HK-2 (cell line): ENCODE measurements at regions not wholly inside any gene's neighbourhood (a gene's known extent, or its start where the extent isn't known, plus 50 kb on each side); places are given as distances from the start of the nearest gene placed in this dataset.

Source experiments
- DNase-seq: peaks from one replicate; pipeline ENCODE4 v3.0.0-alpha.2; 2018; ENCODE audit not compliant: unreplicated experiment

DNA sequence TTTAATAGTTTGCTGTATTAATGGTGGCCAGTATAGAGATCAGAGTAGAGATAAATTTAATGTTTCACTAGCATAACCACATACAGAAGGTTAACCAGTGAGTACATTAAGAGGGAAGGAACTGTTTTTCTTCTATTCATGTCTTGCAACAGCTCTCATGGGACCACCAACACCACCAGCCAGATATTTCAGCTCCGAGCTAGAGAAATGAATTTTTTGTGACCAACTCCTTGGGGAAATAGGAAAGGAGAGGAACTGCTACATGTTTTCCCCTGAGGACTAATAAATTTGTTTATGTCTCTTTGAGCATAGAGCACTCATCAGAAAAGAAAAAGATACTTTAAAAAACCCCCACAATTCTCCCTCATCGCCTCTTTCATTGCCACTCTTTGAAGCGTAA lies 247.5 kb downstream of the MBNL1 start:
- DNase-seq, result no peak

DNA sequence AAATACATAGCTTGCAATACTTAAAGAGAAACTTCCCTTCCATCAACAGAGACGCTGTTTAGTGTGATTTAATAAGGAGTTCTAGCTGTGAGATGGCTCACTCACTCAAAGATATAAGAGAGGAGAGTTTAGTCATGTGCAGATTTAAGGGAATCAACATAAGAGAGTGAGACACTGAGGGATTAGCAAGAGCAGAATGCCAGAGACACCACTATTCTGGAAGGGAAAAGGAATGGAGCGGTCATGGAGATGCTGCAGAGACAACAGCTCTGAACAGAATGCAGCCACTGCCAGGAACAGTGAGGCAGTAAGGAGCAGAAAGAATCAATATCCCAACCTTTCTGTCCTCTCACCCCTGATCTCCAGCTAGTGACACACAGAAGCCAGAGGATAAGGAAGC lies 248.8 kb downstream of the MBNL1 start:
- no peak for DNase-seq

DNA sequence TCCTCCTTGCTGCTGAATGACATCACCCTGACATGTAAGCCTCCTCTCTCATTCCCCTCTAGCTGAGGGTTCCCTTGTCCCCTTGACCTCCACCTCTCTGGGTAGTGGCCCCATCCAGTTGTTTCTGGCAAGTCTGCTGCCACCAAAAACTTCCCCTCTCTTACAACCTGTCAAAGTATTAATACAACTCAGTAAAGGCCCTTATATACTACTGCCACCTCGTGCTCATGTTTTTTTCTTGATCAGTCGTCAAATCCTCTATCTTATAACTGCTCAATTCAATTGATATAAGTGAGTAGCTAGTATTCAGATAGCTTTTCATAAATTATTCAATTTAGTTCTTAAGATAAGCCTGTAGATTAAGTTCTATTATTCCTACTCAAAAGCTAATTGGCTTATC lies 249.6 kb downstream of the MBNL1 start:
- DNase-seq, result no peak

DNA sequence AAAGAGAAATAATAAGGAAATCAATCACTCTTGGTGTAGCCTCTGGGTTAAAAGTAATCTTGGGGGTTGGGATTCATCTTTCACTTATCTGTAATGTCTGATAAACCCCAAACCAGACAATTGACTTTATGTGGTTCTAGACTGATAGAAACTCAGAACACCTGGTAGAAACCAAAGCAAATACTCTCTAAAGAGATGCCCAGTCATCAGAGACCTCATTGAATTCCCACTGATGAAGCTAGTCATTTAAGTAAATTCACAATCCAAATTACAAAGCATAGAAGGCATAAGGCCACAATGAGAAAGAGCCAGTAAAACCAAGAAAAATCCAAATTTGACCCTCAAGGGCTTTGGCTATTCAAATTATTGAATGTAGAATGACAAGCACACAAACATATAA lies 250.6 kb downstream of the MBNL1 start:
- no peak for DNase-seq

DNA sequence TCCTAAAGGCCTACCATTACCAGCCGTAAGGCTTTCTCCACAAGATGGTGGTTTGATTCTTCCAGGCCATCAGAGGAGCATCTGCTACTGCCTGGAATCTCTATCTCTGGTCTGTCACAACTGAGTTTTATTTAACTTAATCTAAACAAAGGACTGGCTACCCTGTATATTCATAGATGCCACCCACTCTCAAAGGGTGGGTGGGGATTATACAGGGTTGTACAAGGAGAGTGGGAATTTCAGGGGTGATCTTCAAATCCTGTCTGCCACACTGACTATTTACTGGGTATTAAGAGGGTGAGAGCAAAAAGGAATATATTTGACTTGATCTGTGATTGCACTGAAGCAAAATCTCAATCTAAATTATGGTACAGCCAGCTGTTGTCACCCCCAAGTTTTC lies 253.3 kb downstream of the MBNL1 start:
- DNase-seq, result no peak

DNA sequence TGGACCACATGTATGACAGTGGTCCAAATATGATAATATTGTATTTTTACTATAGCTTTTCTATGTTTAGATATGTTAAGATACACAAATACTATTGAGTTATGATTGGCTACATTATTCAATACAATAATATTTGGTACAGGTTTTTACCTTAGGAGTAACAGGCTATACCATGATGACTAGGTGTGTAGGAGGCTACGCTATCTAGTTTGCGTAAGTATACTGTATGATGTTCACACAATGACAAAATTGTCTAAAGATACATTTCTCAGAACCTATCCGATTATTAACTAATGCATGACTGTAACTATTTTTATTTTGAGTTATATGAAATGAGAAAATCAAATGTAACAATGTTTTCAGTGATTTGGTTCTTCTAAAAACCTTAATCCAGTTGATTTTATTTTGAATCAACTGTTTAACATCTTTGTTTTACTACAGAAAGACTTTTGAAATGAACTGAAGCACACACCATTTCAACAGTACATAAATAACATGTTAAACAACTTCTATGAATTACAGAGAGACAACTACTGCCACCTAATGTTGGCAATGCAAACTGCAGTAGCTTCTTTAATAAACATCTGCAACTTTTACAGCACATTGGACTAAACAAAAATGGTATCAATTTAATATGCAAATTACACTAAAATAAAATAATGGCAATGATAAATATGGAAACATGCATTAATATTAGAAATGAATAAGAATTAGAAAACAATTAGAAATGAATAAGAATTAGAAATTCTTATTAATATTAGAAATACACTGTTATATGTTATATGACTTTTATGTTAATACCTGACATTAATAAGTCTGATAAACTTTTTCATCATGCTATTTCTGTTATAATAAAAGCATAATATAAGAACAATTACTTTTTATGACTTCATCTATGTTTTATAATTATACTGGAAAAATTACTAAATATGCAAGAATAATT lies 255.7 kb downstream of the MBNL1 start:
- DNase-seq, result peak; percentile 9

DNA sequence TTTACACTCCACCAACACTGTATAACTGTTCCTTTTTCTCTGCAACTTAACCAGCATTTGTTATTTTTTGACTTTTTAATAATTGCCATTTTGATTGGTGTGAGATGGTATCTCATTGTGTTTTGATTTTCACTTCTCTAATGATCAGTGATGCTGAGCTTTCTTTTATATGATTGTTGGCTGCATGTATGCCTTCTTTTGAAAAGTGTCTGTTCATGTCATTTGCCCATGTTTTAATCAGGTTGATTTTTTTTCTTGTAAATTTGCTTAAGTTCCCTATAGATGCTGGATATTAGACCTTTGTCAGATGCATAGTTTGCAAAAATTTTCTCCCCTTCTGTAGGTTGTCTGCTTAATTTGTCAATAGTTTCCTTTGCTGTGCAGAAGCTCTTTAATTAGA lies 263.0 kb downstream of the MBNL1 start:
- DNase-seq, result no peak

DNA sequence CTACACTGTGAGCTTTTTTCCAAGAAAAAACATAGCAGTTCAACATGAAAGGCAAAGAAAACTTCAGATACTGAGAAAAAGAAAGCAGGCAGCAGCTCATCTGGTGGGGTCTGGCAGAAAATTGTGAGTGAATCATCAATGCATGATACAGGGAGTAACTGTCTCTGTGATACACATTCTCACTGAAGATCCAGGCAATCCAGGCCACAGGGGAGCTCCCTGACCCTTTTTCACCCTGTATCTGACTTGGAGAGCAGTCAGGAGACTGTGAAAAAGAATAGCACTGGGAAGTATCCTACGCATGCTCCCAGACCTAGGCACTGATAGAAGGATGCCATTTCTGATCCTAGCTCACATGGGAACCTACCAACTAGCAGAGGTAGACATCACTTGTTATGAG lies 269.8 kb downstream of the MBNL1 start:
- no peak for DNase-seq

DNA sequence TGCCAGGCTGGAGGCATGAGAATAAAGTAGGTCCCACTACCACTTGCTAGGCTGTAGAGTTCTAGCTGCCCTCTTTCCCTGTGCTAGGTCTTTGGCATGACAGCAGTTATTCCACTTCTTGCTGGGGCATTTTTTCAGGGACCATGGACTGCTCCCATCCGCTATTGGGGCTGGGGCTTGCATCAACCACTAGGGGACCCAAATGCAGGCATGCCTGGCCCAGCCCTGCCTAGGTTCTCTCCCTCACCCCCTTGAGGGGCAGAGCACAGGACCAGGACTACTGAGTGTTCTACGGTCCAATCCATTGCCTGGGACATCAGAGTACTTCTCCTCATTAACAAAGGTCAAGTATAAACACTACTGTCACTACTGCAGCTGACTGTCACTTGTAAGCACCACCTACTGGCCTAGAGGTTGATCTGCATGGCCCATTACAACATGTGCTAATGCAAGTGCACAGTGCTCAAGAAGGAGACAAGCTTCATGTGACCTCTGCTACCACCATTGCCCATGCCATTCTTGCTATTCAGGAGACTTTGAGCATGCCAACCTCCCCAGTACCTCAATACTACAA lies 270.5 kb downstream of the MBNL1 start:
- no peak for DNase-seq

DNA sequence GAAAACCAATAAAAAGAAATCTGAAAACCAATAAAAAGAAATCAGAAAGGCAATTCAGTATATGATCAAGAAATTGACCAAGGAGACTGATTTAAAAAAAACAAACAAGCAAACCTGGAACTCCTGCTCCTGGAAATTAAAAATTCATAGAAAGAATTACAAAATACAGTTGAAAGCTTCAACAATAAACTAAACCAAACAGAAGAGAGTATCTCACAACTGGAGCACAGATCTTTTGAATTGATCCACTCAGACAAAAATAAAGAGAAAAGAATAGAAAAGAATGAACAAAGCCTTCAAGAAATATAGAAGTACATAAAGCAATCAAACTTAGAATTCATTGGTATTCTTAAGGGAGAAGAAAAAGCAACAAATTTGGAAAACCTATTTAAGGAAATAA lies 271.4 kb downstream of the MBNL1 start:
- no peak for DNase-seq

DNA sequence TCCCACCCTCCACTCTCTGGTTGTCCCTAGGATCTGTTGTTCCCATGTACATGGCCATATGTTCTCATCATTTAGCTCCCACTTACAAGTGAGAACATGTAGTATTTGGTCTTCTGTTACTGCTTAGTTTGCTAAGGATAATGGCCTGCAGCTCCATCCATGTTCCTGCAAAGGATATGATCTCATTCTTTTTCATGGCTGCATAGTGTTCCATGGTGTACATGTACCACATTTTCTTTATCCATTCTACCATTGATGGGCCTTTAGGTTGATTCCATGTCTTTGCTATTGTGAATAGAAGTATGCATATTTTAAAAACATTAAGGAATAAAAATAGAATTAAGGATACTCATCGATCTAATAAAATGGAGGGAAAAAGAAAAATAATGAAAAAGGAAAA lies 278.4 kb downstream of the MBNL1 start:
- no peak for DNase-seq

DNA sequence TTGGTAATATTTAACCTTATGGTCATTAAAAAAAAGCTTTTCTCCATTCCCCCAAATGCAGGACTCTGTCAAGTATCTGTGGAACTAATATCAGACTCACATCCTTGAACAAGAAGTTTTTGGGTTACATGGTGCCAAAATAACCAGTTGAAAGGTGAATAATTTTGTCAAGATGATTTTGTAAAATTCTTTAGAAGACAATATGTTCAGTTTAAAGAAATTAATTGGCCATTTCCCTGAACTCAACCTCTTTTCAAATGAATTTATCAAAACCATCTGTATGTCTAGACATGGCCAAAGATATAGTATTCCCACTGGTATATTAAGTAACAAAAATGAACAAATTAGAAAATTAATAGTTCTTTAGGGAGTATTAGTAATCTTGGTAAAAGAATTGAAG lies 280.5 kb downstream of the MBNL1 start:
- DNase-seq, result no peak

DNA sequence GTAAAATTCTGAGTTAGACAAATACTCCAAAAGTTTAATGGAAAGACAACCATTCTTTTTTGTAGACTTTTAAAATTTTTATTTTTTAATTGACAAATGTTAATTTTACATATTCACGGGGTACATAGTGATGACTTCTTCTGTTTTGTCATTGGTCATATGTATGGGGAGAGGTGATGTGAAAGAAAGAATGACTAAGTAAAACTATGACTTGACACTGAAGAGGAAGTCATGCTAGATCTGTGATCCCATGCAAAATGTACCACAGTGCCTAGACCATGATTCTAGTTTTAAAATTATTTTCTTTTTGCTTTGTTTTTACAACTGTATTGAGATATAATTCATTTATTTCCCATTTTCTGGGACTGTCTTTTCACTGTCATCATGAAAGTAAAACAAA lies 281.6 kb downstream of the MBNL1 start:
- no peak for DNase-seq

DNA sequence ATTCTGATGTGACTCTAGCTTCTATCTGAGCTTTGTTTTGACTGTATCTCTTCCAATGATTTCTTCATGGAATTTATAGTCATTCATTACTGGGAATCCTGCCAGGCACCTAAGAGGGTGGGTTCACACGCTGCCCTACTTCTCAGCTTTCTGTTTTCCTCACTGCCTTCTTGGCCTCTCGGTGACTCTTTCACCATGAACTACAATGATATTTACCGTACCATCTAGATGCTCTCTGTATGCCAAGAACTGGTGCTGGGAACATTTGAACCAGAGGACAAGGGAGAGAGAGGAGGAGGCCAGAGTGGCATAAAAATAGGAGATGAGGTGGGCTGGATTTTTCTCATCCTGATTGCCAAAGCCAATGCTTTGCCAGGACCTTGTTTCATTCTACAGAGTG lies 280.0 kb upstream of the P2RY1 start:
- DNase-seq, result no peak

DNA sequence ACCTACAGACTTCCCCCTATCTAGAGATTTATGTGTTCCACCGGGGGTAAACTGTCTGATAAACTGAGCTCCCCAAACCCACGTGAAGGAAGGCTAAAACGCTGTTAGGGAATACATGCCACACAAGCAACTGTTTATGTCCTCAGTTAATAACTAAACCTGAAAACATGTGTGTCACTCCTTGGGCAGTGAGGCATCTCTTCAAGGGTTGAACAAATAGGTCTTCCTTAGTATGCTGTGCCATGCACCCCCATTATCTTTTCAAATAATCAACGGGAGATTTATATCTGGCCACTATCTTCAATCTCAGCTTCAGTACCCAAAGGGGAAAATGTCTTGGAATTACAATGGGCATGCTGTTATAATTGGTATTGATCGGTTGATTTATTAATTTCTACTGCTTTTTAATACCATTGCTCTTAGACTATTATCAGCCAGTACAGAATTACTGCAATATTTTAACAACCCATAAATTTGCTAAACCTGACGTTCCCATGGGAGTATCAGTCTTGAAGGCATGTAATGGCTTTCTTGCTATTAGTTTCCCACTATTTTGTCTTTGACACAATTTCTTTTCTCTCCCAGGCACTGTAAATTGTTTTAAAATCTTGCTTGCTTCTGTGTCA lies 279.2 kb upstream of the P2RY1 start:
- no peak for DNase-seq

DNA sequence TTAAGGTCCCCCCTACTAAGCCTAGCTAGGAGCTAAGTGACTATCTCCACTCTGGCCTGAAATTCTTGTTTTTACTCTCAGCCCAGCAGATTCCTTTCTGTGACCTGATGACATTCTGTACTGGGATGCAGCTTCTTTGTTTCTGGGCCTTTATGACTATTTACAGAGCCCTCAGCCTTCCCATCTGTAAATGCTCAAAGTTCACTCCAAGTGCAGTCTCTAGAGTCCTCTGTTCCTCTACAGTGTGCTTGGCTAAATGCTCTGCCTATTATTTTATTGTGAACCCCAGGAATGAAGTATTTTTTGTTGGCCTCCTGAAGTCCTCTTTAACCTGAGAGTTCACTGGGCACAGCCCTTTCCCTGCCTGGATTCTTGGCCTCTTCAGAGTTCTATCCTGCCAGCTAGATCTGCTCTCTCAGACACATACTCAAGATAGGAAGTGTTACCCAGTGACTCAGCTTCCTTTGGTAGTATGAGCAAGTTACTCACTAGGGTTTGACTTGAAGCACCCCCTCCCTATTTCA lies 278.1 kb upstream of the P2RY1 start:
- DNase-seq, result no peak

DNA sequence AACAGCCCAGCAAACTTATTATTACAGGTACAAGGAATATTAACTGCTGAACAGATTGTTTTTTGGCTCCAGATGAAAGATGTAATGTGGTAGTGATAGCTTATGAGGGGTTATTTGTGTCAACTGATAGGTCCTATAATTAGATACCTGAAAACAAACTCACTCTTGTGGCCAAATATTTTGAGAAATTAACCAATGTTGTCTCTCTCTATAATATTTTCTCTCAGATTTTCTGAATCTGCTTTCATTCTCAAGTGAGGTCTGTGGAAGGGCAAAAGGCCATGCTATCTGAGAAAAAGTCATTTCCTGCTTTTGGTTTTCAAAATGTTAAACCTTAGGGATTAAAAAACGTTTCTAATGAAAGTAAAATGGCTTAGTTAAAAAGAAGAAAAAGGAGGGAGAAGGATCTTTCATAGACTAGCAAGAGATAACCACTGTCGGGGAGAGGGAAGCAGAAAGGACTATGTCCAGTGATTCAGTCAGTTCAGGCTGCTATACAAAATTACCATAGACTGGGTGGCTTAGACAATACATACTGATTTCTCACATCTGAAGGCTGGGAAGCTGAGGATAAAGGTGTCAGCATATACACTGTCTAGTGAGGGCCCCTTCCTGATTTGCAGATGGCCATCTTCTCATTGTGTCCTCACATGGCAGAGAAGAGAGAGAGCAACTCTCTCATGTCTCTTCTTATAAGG lies 277.5 kb upstream of the P2RY1 start:
- no peak for DNase-seq

DNA sequence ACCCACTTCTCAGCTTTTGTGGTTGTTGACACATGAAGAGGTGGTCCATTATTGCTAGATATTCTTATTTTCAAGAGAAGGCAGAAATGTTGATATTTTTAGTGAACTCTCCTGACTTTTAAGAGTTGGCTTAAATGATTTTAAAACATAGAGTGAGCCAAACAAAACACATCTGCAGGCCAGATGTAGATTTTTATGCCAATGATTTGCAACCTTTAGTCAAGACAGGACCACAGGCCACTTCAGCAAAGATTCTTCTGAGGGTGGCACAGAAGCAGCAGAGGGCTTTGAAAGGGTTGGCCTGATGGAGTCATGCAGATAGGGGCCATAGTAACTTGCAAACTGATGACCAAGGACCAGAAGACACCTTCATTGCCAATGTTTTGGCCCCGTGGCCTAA lies 276.5 kb upstream of the P2RY1 start:
- no peak for DNase-seq

DNA sequence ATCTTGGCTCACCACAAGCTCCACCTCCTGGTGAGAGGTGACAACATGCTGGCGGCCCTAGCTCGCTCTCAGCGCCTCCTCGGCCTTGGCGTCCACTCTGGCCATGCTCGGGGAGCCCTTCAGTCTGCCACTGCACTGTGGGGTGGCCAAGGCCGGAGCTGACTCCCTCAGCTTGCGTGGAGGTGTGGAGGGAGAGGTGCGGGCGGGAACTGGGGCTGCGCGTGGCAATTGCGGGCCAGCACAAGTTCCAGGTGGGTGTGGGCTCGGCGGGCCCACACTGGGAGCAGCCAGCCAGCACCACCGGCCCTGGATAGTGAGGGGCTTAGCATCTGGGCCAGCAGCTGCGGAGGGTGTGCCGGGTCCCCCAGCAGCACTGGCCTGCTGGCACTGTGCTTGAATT lies 275.7 kb upstream of the P2RY1 start:
- DNase-seq, result no peak

DNA sequence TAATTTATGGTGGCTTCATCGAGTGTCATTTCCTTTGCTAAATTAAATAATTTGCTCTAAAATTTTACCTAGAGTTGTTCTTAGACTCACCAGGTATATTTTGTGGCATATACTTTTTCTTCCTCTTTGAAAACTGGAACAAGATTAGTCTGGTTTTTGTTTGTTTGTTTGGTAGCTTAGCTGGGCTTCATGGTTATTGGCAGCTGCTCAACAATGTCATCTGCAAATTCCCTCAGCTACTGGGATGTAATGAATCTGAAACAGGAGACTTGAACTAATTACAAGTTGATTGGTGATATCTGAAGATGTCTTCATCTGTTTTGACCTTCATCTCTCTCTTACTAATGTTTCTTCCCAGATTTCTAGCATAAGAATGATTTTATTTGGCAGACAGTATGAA lies 270.5 kb upstream of the P2RY1 start:
- no peak for DNase-seq

DNA sequence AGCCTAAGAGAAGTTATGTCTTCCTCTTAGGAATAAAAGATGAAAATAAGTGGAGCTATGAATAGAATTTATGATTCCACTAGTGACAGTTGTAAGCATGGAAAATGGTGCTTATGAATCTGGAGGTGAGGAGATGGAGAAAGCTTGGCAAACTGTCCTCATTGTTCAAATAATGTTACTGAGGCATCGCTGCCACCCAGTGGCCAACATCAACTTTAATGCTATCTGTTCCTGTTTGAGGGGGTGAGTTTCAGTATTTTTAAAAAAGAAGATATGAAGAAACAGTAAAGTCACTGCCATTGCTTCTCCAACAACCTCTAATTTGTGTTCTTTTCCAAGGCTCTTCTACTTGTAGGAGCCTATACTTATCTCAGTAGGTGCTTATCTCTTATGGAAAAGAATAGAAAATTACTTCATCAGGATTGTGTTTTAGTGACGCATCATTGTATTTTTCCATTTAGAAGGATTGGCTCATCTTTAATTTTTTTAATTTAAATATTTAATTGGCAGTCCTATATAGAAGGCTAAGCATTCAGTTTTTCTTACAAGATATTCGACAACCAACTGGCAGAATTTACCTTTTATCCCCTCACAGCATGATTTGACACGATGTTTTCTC lies 260.4 kb upstream of the P2RY1 start:
- DNase-seq, result peak; percentile 30

DNA sequence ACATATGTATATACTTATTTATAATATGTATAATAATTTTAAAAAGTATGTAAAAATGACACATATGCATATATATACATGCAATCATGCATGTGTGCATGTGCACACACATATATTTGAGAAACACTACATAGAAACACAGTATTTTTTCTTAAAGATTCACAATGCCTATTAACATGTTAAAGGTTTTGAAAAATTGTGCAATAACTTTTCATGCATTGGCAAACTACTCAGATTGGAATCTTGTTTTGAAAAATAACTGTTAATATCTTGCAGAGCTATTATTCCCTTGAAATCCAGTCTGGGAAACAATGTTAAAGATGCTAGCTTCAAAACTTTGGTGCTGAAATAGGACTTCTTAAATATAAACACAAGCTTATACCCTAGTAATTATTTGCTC lies 256.2 kb upstream of the P2RY1 start:
- DNase-seq, result no peak
